AG09319 (cell line): ENCODE measurements at regions not wholly inside any gene's neighbourhood (a gene's known extent, or its start where the extent isn't known, plus 50 kb on each side); places are given as distances from the start of the nearest gene placed in this dataset.

Experiments
- DNase-seq: peaks from one replicate; pipeline ENCODE4 v3.0.0-alpha.2; 2010; ENCODE audit warnings: low read depth; ENCODE audit errors: extremely low read depth
- CTCF ChIP-seq: IDR thresholded peaks from 2 replicates; pipeline ENCODE4 v1.5.1; 2011; ENCODE audit warnings: low read depth, mild to moderate bottlenecking, inconsistent platforms, low read length, moderate library complexity

GRCh38 chr10:15462253-15462897 lies 91.3 kb upstream of the FAM171A1 start:
- no peak for TF ChIP-seq CTCF
- DNase-seq = peak; percentile 85

- DNase-seq = peak; percentile 75
- TF ChIP-seq CTCF = peak; percentile 53
Measured at GRCh38 chr10:15461353-15462108, 90.4 kb upstream of the FAM171A1 start.

- no peak for TF ChIP-seq CTCF
- DNase-seq = no peak
Measured at GRCh38 chr10:15460661-15461060, 89.6 kb upstream of the FAM171A1 start.

GRCh38 chr10:15459218-15459617 lies 88.1 kb upstream of the FAM171A1 start:
- TF ChIP-seq CTCF = no peak
- no peak for DNase-seq

GRCh38 chr10:15457382-15457781 lies 86.3 kb upstream of the FAM171A1 start:
- no peak for TF ChIP-seq CTCF
- DNase-seq = no peak

GRCh38 chr10:15455456-15455855 lies 84.4 kb upstream of the FAM171A1 start:
- TF ChIP-seq CTCF = no peak
- DNase-seq = no peak

- TF ChIP-seq CTCF = no peak
- DNase-seq = no peak
Measured at GRCh38 chr10:15453926-15454325, 82.8 kb upstream of the FAM171A1 start.
